ENCODE measurements at regions not wholly inside any gene's neighbourhood (a gene's known extent, or its start where the extent isn't known, plus 50 kb on each side); places are given as distances from the start of the nearest gene placed in this dataset.

GRCh38 chr18:60279391-60279790 lies 93.2 kb downstream of the MC4R start:
- H3K27ac ChIP-seq (replicated peaks; ENCODE audit: low read length) = no peak overlapping the region
- H3K4me3 ChIP-seq (ENCODE audit: low read length in 2 of 2) = no peak overlapping the region
- no peak overlapping the region for H2BK12ac ChIP-seq (ENCODE audit: low read length)
- no peaks in the 10 kb centered on the region for H3K27me3 ChIP-seq (ENCODE audit: control insufficient read depth in 3 of 3, insufficient read depth in 3 of 3, low read depth in 1 of 3, low read length in 3 of 3)
- no peak overlapping the region for H4K91ac ChIP-seq (ENCODE audit: low read depth, low read length, poor library complexity)
- no peak overlapping the region for H2BK120ac ChIP-seq (ENCODE audit: low read depth, low read length)
- no peak for DNase-seq (ENCODE audit: low spot score)
- H3K23ac ChIP-seq (ENCODE audit: low read depth, low read length, poor library complexity) = no peak overlapping the region
- no peak overlapping the region for H3K4me2 ChIP-seq (ENCODE audit: insufficient read depth, low read length, poor library complexity, severe bottlenecking)
- no peak overlapping the region for H3K14ac ChIP-seq (ENCODE audit: low read length)
- H3K9ac ChIP-seq (ENCODE audit: low read depth, low read length, poor library complexity) = no peak overlapping the region
- no peak overlapping the region for H2BK15ac ChIP-seq (ENCODE audit: low read length)
- H4K8ac ChIP-seq (ENCODE audit: low read depth, low read length) = no peak overlapping the region
- H2AFZ ChIP-seq (ENCODE audit: low read length) = no peak overlapping the region
- H3K4me1 ChIP-seq (ENCODE audit: control insufficient read depth in 2 of 2, insufficient read depth in 1 of 2, low read depth in 1 of 2, low read length in 2 of 2) = no peaks in the 10 kb centered on the region
- no peak overlapping the region for H3K4ac ChIP-seq (ENCODE audit: low read length)
- H3K9me3 ChIP-seq (replicated peaks in 1 of 2; ENCODE audit: control insufficient read depth in 2 of 2, insufficient read depth in 1 of 2, low read depth in 1 of 2, low read length in 2 of 2) = no peaks in the 10 kb centered on the region
- no peak overlapping the region for H2AK5ac ChIP-seq (ENCODE audit: low read depth, low read length)
- no peak overlapping the region for H3K18ac ChIP-seq (ENCODE audit: low read length)
- H3K79me1 ChIP-seq (ENCODE audit: low read depth, low read length) = no peaks in the 10 kb centered on the region
- no CpG with 5 or more reads among the region's 1 CpG for WGBS, 2 donors (ENCODE audit: extremely low coverage in 2 of 2, insufficient read length in 2 of 2, insufficient replicate concordance in 1 of 2)
- H3K36me3 ChIP-seq (replicated peaks in 1 of 2; ENCODE audit: control insufficient read depth in 2 of 2, insufficient read depth in 2 of 2, low read length in 2 of 2) = no peaks in the 10 kb centered on the region
- H2BK5ac ChIP-seq (ENCODE audit: low read length) = no peak overlapping the region

DNA sequence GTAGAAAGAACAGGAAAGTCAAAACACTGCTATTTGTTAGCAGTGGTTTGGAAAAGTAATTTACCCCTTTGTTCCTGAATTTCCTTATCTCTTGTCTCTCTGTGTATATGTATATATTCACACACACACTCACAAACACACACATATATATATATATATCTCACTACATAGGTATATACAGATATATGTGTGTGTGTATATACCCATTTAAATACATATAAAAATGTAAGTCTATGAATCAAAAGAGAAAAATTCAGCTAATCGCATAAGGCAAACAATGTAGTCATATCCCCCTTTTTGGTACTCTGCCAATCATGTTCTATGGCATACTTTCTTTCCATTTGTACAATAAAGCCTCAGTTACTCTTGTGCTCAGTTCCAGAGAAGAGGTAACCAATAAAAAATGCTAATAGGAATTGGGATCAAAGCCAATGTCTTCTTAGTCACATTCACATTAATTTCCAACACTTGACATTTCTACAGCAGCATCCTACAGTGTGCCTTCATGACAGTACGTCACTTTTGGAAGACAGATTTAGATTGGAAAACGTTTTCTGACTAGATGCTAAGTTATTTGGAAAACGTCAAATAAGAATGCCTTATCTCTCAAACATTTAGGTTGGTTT lies 94.6 kb downstream of the MC4R start:
- H3K4ac ChIP-seq (ENCODE audit: low read length) = no peak overlapping the region
- no peak overlapping the region for H2BK15ac ChIP-seq (ENCODE audit: low read length)
- DNase-seq (ENCODE audit: low spot score) = no peak
- no peak overlapping the region for H3K9ac ChIP-seq (ENCODE audit: low read depth, low read length, poor library complexity)
- no peak overlapping the region for H4K8ac ChIP-seq (ENCODE audit: low read depth, low read length)
- no peaks in the 10 kb centered on the region for H3K4me1 ChIP-seq (ENCODE audit: control insufficient read depth in 2 of 2, insufficient read depth in 1 of 2, low read depth in 1 of 2, low read length in 2 of 2)
- no peak overlapping the region for H2BK120ac ChIP-seq (ENCODE audit: low read depth, low read length)
- no peak overlapping the region for H3K27ac ChIP-seq (replicated peaks; ENCODE audit: low read length)
- H3K14ac ChIP-seq (ENCODE audit: low read length) = no peak overlapping the region
- no peak overlapping the region for H2AFZ ChIP-seq (ENCODE audit: low read length)
- no peak overlapping the region for H2BK12ac ChIP-seq (ENCODE audit: low read length)
- H2BK5ac ChIP-seq (ENCODE audit: low read length) = no peak overlapping the region
- H3K9me3 ChIP-seq (replicated peaks in 1 of 2; ENCODE audit: control insufficient read depth in 2 of 2, insufficient read depth in 1 of 2, low read depth in 1 of 2, low read length in 2 of 2) = no peaks in the 10 kb centered on the region
- H3K36me3 ChIP-seq (replicated peaks in 1 of 2; ENCODE audit: control insufficient read depth in 2 of 2, insufficient read depth in 2 of 2, low read length in 2 of 2) = no peaks in the 10 kb centered on the region
- H4K91ac ChIP-seq (ENCODE audit: low read depth, low read length, poor library complexity) = no peak overlapping the region
- no peak overlapping the region for H3K4me3 ChIP-seq (ENCODE audit: low read length in 2 of 2)
- H3K27me3 ChIP-seq (ENCODE audit: control insufficient read depth in 3 of 3, insufficient read depth in 3 of 3, low read depth in 1 of 3, low read length in 3 of 3) = no peaks in the 10 kb centered on the region
- no peak overlapping the region for H2AK5ac ChIP-seq (ENCODE audit: low read depth, low read length)
- no peak overlapping the region for H3K23ac ChIP-seq (ENCODE audit: low read depth, low read length, poor library complexity)
- no peak overlapping the region for H3K4me2 ChIP-seq (ENCODE audit: insufficient read depth, low read length, poor library complexity, severe bottlenecking)
- no CpG with 5 or more reads among the region's 4 CpGs for WGBS, 2 donors (ENCODE audit: extremely low coverage in 2 of 2, insufficient read length in 2 of 2, insufficient replicate concordance in 1 of 2)
- no peaks in the 10 kb centered on the region for H3K79me1 ChIP-seq (ENCODE audit: low read depth, low read length)
- H3K18ac ChIP-seq (ENCODE audit: low read length) = no peak overlapping the region

DNA sequence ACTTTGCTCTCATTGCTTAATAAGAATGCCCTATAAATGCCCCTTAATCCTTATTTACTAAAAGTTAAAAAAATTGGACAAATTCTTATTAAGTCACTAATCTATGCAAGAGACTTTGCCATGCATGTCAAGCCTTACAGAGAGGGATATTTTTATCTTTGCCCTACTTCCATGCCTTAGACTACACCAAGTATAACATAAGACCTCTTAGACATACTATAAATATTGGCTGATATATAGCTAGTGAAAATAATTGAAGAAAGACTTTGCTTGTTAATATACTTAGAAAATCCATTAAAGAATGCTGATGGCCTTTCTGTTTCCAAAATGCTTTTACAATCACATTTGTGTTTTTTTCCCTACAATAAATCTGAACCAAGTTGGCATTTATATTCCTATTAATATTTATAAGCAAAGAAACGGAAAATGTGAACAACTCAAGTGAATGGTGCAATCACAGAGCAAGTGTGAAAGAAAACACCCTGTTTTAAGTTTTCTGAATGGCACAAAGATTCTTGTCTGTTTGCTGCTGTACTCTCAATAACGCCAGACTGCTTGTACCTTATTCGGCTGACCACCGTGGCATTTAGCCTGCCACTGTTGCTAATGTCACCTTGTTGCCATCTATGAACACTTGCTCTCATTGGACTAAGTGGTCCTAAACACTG lies 105.0 kb downstream of the MC4R start:
- Histone ChIP-seq H3K4me1 (ENCODE audit: control insufficient read depth in 2 of 2, insufficient read depth in 1 of 2, low read depth in 1 of 2, low read length in 2 of 2) (no peaks in the 10 kb centered on the region), H3K9me3 (replicated peaks in 1 of 2; ENCODE audit: control insufficient read depth in 2 of 2, insufficient read depth in 1 of 2, low read depth in 1 of 2, low read length in 2 of 2) (peaks cover 0 to 2% of the 10 kb centered on the region in 2 donors), H3K9ac (ENCODE audit: low read depth, low read length, poor library complexity) (no peak overlapping the region), H3K36me3 (replicated peaks in 1 of 2; ENCODE audit: control insufficient read depth in 2 of 2, insufficient read depth in 2 of 2, low read length in 2 of 2) (no peaks in the 10 kb centered on the region), H3K27ac (replicated peaks; ENCODE audit: low read length) (no peak overlapping the region), H2BK120ac (ENCODE audit: low read depth, low read length) (no peak overlapping the region), H3K4me2 (ENCODE audit: insufficient read depth, low read length, poor library complexity, severe bottlenecking) (no peak overlapping the region), H3K18ac (ENCODE audit: low read length) (no peak overlapping the region), H2BK5ac (ENCODE audit: low read length) (no peak overlapping the region), H3K23ac (ENCODE audit: low read depth, low read length, poor library complexity) (no peak overlapping the region), H3K14ac (ENCODE audit: low read length) (no peak overlapping the region), H3K4me3 (ENCODE audit: low read length in 2 of 2) (no peak overlapping the region), H3K4ac (ENCODE audit: low read length) (no peak overlapping the region), H3K79me1 (ENCODE audit: low read depth, low read length) (no peaks in the 10 kb centered on the region), H4K8ac (ENCODE audit: low read depth, low read length) (no peak overlapping the region), H2BK15ac (ENCODE audit: low read length) (no peak overlapping the region), H2AK5ac (ENCODE audit: low read depth, low read length) (no peak overlapping the region), H2BK12ac (ENCODE audit: low read length) (no peak overlapping the region), H3K27me3 (ENCODE audit: control insufficient read depth in 3 of 3, insufficient read depth in 3 of 3, low read depth in 1 of 3, low read length in 3 of 3) (no peaks in the 10 kb centered on the region), H2AFZ (ENCODE audit: low read length) (no peak overlapping the region), H4K91ac (ENCODE audit: low read depth, low read length, poor library complexity) (no peak overlapping the region)
- WGBS, 2 donors (ENCODE audit: extremely low coverage in 2 of 2, insufficient read length in 2 of 2, insufficient replicate concordance in 1 of 2) = no CpG with 5 or more reads among the region's 4 CpGs
- no peak for DNase-seq (ENCODE audit: low spot score)

DNA sequence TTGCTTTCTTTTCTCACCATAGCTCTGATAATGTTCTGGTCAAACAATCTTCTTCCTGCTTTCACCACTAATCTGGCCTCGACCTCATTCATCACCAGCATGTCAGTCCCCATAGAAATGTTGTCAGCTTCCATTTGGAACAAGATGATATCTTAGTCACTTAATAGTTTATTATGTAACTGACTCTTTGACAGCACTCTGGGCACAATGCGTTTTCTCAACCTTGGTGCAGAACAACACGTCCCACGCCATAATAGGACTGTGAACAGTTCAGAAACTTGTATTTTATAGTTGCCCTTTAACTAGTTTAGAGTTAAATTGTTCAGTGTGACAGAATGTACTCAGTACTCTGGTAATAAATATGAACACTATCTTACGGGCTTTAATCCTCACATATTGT lies 106.0 kb downstream of the MC4R start:
- no peak overlapping the region for H3K4me3 ChIP-seq (ENCODE audit: low read length in 2 of 2)
- WGBS, 2 donors (ENCODE audit: extremely low coverage in 2 of 2, insufficient read length in 2 of 2, insufficient replicate concordance in 1 of 2) = no CpG with 5 or more reads among the region's 5 CpGs

More for the DNA sequence above, 106.0 kb downstream of the MC4R start:
- Histone ChIP-seq H4K91ac (ENCODE audit: low read depth, low read length, poor library complexity) (no peak overlapping the region), H3K9ac (ENCODE audit: low read depth, low read length, poor library complexity) (no peak overlapping the region), H2BK5ac (ENCODE audit: low read length) (no peak overlapping the region), H3K4ac (ENCODE audit: low read length) (no peak overlapping the region), H3K36me3 (replicated peaks in 1 of 2; ENCODE audit: control insufficient read depth in 2 of 2, insufficient read depth in 2 of 2, low read length in 2 of 2) (no peaks in the 10 kb centered on the region), H3K18ac (ENCODE audit: low read length) (no peak overlapping the region), H3K14ac (ENCODE audit: low read length) (no peak overlapping the region), H3K27ac (replicated peaks; ENCODE audit: low read length) (no peak overlapping the region), H2AK5ac (ENCODE audit: low read depth, low read length) (no peak overlapping the region), H2BK12ac (ENCODE audit: low read length) (no peak overlapping the region), H3K4me2 (ENCODE audit: insufficient read depth, low read length, poor library complexity, severe bottlenecking) (no peak overlapping the region), H3K23ac (ENCODE audit: low read depth, low read length, poor library complexity) (no peak overlapping the region), H3K9me3 (replicated peaks in 1 of 2; ENCODE audit: control insufficient read depth in 2 of 2, insufficient read depth in 1 of 2, low read depth in 1 of 2, low read length in 2 of 2) (peaks cover 0 to 2% of the 10 kb centered on the region in 2 donors), H2BK15ac (ENCODE audit: low read length) (no peak overlapping the region), H3K4me1 (ENCODE audit: control insufficient read depth in 2 of 2, insufficient read depth in 1 of 2, low read depth in 1 of 2, low read length in 2 of 2) (no peaks in the 10 kb centered on the region), H2BK120ac (ENCODE audit: low read depth, low read length) (no peak overlapping the region), H3K79me1 (ENCODE audit: low read depth, low read length) (no peaks in the 10 kb centered on the region), H2AFZ (ENCODE audit: low read length) (no peak overlapping the region), H3K27me3 (ENCODE audit: control insufficient read depth in 3 of 3, insufficient read depth in 3 of 3, low read depth in 1 of 3, low read length in 3 of 3) (no peaks in the 10 kb centered on the region), H4K8ac (ENCODE audit: low read depth, low read length) (no peak overlapping the region)
- DNase-seq (ENCODE audit: low spot score) = no peak

Data from neuronal stem cell (in vitro differentiated cells).